ENCODE measurements at regions not wholly inside any gene's neighbourhood (a gene's known extent, or its start where the extent isn't known, plus 50 kb on each side); places are given as distances from the start of the nearest gene placed in this dataset.

GRCh38 chr18:22814329-22814703 is 118.8 kb upstream of the RBBP8 start:
- DNase-seq (ENCODE audit: low spot score): no peak
- in situ Hi-C loops (cut with MboI; ENCODE audit: low sequenced_read_pairs, unreplicated experiment): loop anchor here (25.0 kb wide), 2 partner anchors 173 to 573 kb away; no protein-coding TSS in a partner anchor
- TF ChIP-seq CTCF (IDR thresholded peaks at IDR 0.05; ENCODE audit: borderline replicate concordance, control extremely low read depth, extremely low read depth, insufficient read depth, missing control alignments): no peak

- no peak for TF ChIP-seq CTCF (IDR thresholded peaks at IDR 0.05; ENCODE audit: borderline replicate concordance, control extremely low read depth, extremely low read depth, insufficient read depth, missing control alignments)
- no peak for DNase-seq (ENCODE audit: low spot score)
- in situ Hi-C loops (cut with MboI; ENCODE audit: low sequenced_read_pairs, unreplicated experiment): loop anchor here (25.0 kb wide), 2 partner anchors 171 to 571 kb away; no protein-coding TSS in a partner anchor
Observed at GRCh38 chr18:22816266-22817176, 116.6 kb upstream of the RBBP8 start.

GRCh38 chr18:22817844-22818243 is 115.3 kb upstream of the RBBP8 start:
- in situ Hi-C loops (cut with MboI; ENCODE audit: low sequenced_read_pairs, unreplicated experiment): loop anchor here (25.0 kb wide), 2 partner anchors 169 to 569 kb away; no protein-coding TSS in a partner anchor
- TF ChIP-seq CTCF (IDR thresholded peaks at IDR 0.05; ENCODE audit: borderline replicate concordance, control extremely low read depth, extremely low read depth, insufficient read depth, missing control alignments): no peak
- no peak for DNase-seq (ENCODE audit: low spot score)

- no peak for TF ChIP-seq CTCF (IDR thresholded peaks at IDR 0.05; ENCODE audit: borderline replicate concordance, control extremely low read depth, extremely low read depth, insufficient read depth, missing control alignments)
- in situ Hi-C loops (cut with MboI; ENCODE audit: low sequenced_read_pairs, unreplicated experiment): loop anchor here (25.0 kb wide), 2 partner anchors 165 to 565 kb away; no protein-coding TSS in a partner anchor
- DNase-seq (ENCODE audit: low spot score): no peak
Observed at GRCh38 chr18:22822024-22822423, 111.1 kb upstream of the RBBP8 start.

GRCh38 chr18:22822841-22823508 is 110.2 kb upstream of the RBBP8 start:
- no peak for DNase-seq (ENCODE audit: low spot score)
- TF ChIP-seq CTCF (IDR thresholded peaks at IDR 0.05; ENCODE audit: borderline replicate concordance, control extremely low read depth, extremely low read depth, insufficient read depth, missing control alignments): no peak
- in situ Hi-C loops (cut with MboI; ENCODE audit: low sequenced_read_pairs, unreplicated experiment): loop anchor here (25.0 kb wide), 2 partner anchors 164 to 564 kb away; no protein-coding TSS in a partner anchor

- no peak for TF ChIP-seq CTCF (IDR thresholded peaks at IDR 0.05; ENCODE audit: borderline replicate concordance, control extremely low read depth, extremely low read depth, insufficient read depth, missing control alignments)
- DNase-seq (ENCODE audit: low spot score): no peak
- in situ Hi-C loops (cut with MboI; ENCODE audit: low sequenced_read_pairs, unreplicated experiment): no loop called here
Observed at GRCh38 chr18:22826726-22827125, 106.4 kb upstream of the RBBP8 start.
